AG08395 (cell line): ENCODE measurements at regions not wholly inside any gene's neighbourhood (a gene's known extent, or its start where the extent isn't known, plus 50 kb on each side); places are given as distances from the start of the nearest gene placed in this dataset.

Experiments
- DNase-seq: peaks from one replicate; pipeline ENCODE4 v3.0.0; 2012; ENCODE audit warnings: mixed read lengths, low spot score

GRCh38 chr10:21326594-21327288 lies 198.7 kb downstream of the SKIDA1 start:
- no peak for DNase-seq

- no peak for DNase-seq
These were observed 206.8 kb downstream of the SKIDA1 start for GRCh38 chr10:21318540-21319167.

GRCh38 chr10:21317902-21318301 lies 207.6 kb downstream of the SKIDA1 start:
- no peak for DNase-seq

- DNase-seq: peak; percentile 95
These were observed 209.7 kb downstream of the SKIDA1 start for GRCh38 chr10:21315645-21316220.

- no peak for DNase-seq
These were observed 210.4 kb downstream of the SKIDA1 start for GRCh38 chr10:21314906-21315644.

- DNase-seq: no peak
These were observed 211.3 kb downstream of the SKIDA1 start for GRCh38 chr10:21314111-21314626.

GRCh38 chr10:21313691-21314090 lies 211.8 kb downstream of the SKIDA1 start:
- no peak for DNase-seq

GRCh38 chr10:21311426-21311825 lies 214.1 kb downstream of the SKIDA1 start:
- DNase-seq: no peak

GRCh38 chr10:21309427-21309826 lies 216.1 kb downstream of the SKIDA1 start:
- DNase-seq: no peak

- DNase-seq: no peak
These were observed 216.5 kb downstream of the SKIDA1 start for GRCh38 chr10:21308946-21309345.

- no peak for DNase-seq
These were observed 217.5 kb downstream of the SKIDA1 start for GRCh38 chr10:21308018-21308417.

GRCh38 chr10:21304608-21305007 lies 220.9 kb downstream of the SKIDA1 start:
- DNase-seq: no peak

- DNase-seq: no peak
These were observed 221.3 kb downstream of the SKIDA1 start for GRCh38 chr10:21304198-21304597.

- no peak for DNase-seq
These were observed 224.9 kb downstream of the SKIDA1 start for GRCh38 chr10:21300551-21300950.

- DNase-seq: no peak
These were observed 226.2 kb downstream of the SKIDA1 start for GRCh38 chr10:21299330-21299729.

GRCh38 chr10:21298701-21299100 lies 226.8 kb downstream of the SKIDA1 start:
- no peak for DNase-seq

- DNase-seq: no peak
These were observed 227.7 kb downstream of the SKIDA1 start for GRCh38 chr10:21297603-21298383.

- no peak for DNase-seq
These were observed 228.7 kb downstream of the SKIDA1 start for GRCh38 chr10:21296575-21297355.

- DNase-seq: no peak
These were observed 231.7 kb downstream of the SKIDA1 start for GRCh38 chr10:21293518-21294356.
